H9 (cell line): ENCODE measurements at regions not wholly inside any gene's neighbourhood (a gene's known extent, or its start where the extent isn't known, plus 50 kb on each side); places are given as distances from the start of the nearest gene placed in this dataset.

Experiments
- DNase-seq: peaks from one replicate; pipeline ENCODE4 v3.0.0-alpha.2; 2017
- H2AFZ ChIP-seq: one replicate; pipeline ENCODE4 v1.6.1; 2013; ENCODE audit warnings: mild to moderate bottlenecking, low read length, control low read depth, moderate library complexity
- H2AK5ac ChIP-seq: 2 replicates; pipeline ENCODE4 v1.6.1; 2013; ENCODE audit warnings: low read length, control low read depth, mixed read lengths; ENCODE audit not compliant: insufficient read length
- H2BK120ac ChIP-seq: one replicate; pipeline ENCODE4 v1.6.1; 2013; ENCODE audit warnings: low read depth, mild to moderate bottlenecking, low read length, control low read depth, inconsistent platforms; ENCODE audit not compliant: poor library complexity, severe bottlenecking
- H2BK12ac ChIP-seq: 2 replicates; pipeline ENCODE4 v1.6.1; 2013; ENCODE audit warnings: low read length, control low read depth, mixed read lengths, low read depth; ENCODE audit not compliant: insufficient read length
- H2BK15ac ChIP-seq: 2 replicates; pipeline ENCODE4 v1.6.1; 2013; ENCODE audit warnings: low read depth, low read length, control low read depth
- H2BK20ac ChIP-seq: one replicate; pipeline ENCODE4 v1.6.1; 2013; ENCODE audit warnings: low read depth, mild to moderate bottlenecking, low read length, control low read depth, inconsistent platforms; ENCODE audit not compliant: poor library complexity, severe bottlenecking
- H2BK5ac ChIP-seq: 2 replicates; pipeline ENCODE4 v1.6.1; 2013; ENCODE audit warnings: low read length, control low read depth, mixed read lengths; ENCODE audit not compliant: insufficient read length
- H3K14ac ChIP-seq: 2 replicates; pipeline ENCODE4 v1.6.1; 2013; ENCODE audit warnings: low read length, control low read depth; ENCODE audit not compliant: insufficient read depth
- H3K18ac ChIP-seq: 2 replicates; pipeline ENCODE4 v1.6.1; 2013; ENCODE audit warnings: low read depth, mild to moderate bottlenecking, mixed read lengths, low read length, control low read depth; ENCODE audit not compliant: insufficient read length
- H3K23ac ChIP-seq: 2 replicates; pipeline ENCODE4 v1.6.1; 2013; ENCODE audit warnings: low read length, control low read depth, mixed read lengths, low read depth; ENCODE audit not compliant: insufficient read length
- H3K23me2 ChIP-seq: 2 replicates; pipeline ENCODE4 v1.6.1; 2013; ENCODE audit warnings: low read depth, mild to moderate bottlenecking, mixed read lengths, low read length, control low read depth; ENCODE audit not compliant: insufficient read length, poor library complexity, severe bottlenecking
- H3K27ac ChIP-seq: 2 replicates; pipeline ENCODE4 v1.5.1; 2013; ENCODE audit warnings: low read length, control low read depth, mixed read lengths, low read depth; ENCODE audit not compliant: insufficient read length
- H3K27me3 ChIP-seq: 2 replicates; pipeline ENCODE4 v1.6.1; 2013; ENCODE audit warnings: low read length, control low read depth, inconsistent platforms; ENCODE audit not compliant: insufficient read depth
- H3K4ac ChIP-seq: 2 replicates; pipeline ENCODE4 v1.6.1; 2013; ENCODE audit warnings: low read depth, mild to moderate bottlenecking, control low read depth, inconsistent platforms, low read length, moderate library complexity
- H3K4me1 ChIP-seq: 2 replicates; pipeline ENCODE4 v1.6.1; 2013; ENCODE audit warnings: low read length, control low read depth, inconsistent platforms; ENCODE audit not compliant: insufficient read depth
- H3K4me2 ChIP-seq: 2 replicates; pipeline ENCODE4 v1.6.1; 2013; ENCODE audit warnings: low read length, control low read depth, mixed read lengths; ENCODE audit not compliant: insufficient read length, insufficient read depth
- H3K56ac ChIP-seq: 2 replicates; pipeline ENCODE4 v1.6.1; 2013; ENCODE audit warnings: low read depth, mild to moderate bottlenecking, mixed read lengths, low read length, control low read depth; ENCODE audit not compliant: insufficient read length
- H3K79me1 ChIP-seq: 2 replicates; pipeline ENCODE4 v1.6.1; 2013; ENCODE audit warnings: low read depth, mild to moderate bottlenecking, moderate library complexity, low read length, control low read depth, inconsistent platforms; ENCODE audit not compliant: insufficient read depth, poor library complexity, severe bottlenecking
- H3K79me2 ChIP-seq: 2 replicates; pipeline ENCODE4 v1.6.1; 2013; ENCODE audit warnings: low read length, control low read depth, inconsistent platforms; ENCODE audit not compliant: insufficient read depth
- H3K9ac ChIP-seq: 2 replicates; pipeline ENCODE4 v1.6.1; 2013; ENCODE audit warnings: low read length, control low read depth, mixed read lengths; ENCODE audit not compliant: insufficient read length; ENCODE audit errors: extremely low read depth
- H3K9me3 ChIP-seq: one replicate; pipeline ENCODE4 v1.6.1; 2013; ENCODE audit warnings: low read depth, low read length, inconsistent platforms; ENCODE audit not compliant: control insufficient read depth
- H3T11ph ChIP-seq: one replicate; pipeline ENCODE4 v1.6.1; 2013; ENCODE audit warnings: mild to moderate bottlenecking, low read length, control low read depth, inconsistent platforms
- H4K20me1 ChIP-seq: one replicate; pipeline ENCODE4 v1.6.1; 2013; ENCODE audit not compliant: control insufficient read depth, insufficient read length, insufficient read depth
- H4K5ac ChIP-seq: 2 replicates; pipeline ENCODE4 v1.6.1; 2013; ENCODE audit warnings: low read depth, mild to moderate bottlenecking, mixed read lengths, low read length, control low read depth; ENCODE audit not compliant: insufficient read length
- H4K8ac ChIP-seq: replicated peaks from 2 replicates; pipeline ENCODE4 v1.6.1; 2013; ENCODE audit warnings: low read length, control low read depth, mixed read lengths, low read depth; ENCODE audit not compliant: insufficient read length
- H4K91ac ChIP-seq: 2 replicates; pipeline ENCODE4 v1.6.1; 2013; ENCODE audit warnings: low read depth, mild to moderate bottlenecking, moderate library complexity, mixed read lengths, low read length, control low read depth; ENCODE audit not compliant: insufficient read length
- H3K27ac Mint-ChIP-seq, 3 experiments: 2 replicates in 2 of 3; 3 replicates in 1 of 3; pipeline ENCODE4 v1.8.0; 2020 to 2021; ENCODE audit warnings: mixed read lengths in 3 of 3, mild to moderate bottlenecking in 1 of 3, moderate library complexity in 1 of 3
- H3K27me3 Mint-ChIP-seq: 2 replicates; pipeline ENCODE4 v1.8.0; 2021; ENCODE audit warnings: low read depth, mild to moderate bottlenecking, moderate library complexity, mixed read lengths
- H3K36me3 Mint-ChIP-seq, 3 experiments: 2 replicates in 2 of 3; 3 replicates in 1 of 3; pipeline ENCODE4 v1.8.0; 2020 to 2021; ENCODE audit warnings: low read depth in 3 of 3, mixed read lengths in 3 of 3; ENCODE audit not compliant: insufficient read depth in 1 of 3
- H3K4me1 Mint-ChIP-seq, 2 experiments: 2 replicates each; pipeline ENCODE4 v1.8.0; 2020; ENCODE audit warnings: mixed read lengths in 2 of 2
- H3K4me3 Mint-ChIP-seq, 2 experiments: 2 replicates in 1 of 2; 3 replicates in 1 of 2; pipeline ENCODE4 v1.8.0; 2020 to 2021; ENCODE audit warnings: mild to moderate bottlenecking in 2 of 2, mixed read lengths in 2 of 2, moderate library complexity in 1 of 2
- H3K9me3 Mint-ChIP-seq, 2 experiments: 2 replicates in 1 of 2; 3 replicates in 1 of 2; pipeline ENCODE4 v1.8.0; 2020; ENCODE audit warnings: mild to moderate bottlenecking in 2 of 2, mixed read lengths in 2 of 2, moderate library complexity in 1 of 2
- WGBS: extraction: QIAGEN DNeasy Blood & Tissue Kit; methylation state at CpG from one replicate; pipeline ENCODE4 v1.1.7; 2013; ENCODE audit warnings: missing lambda C conversion rate, low lambda C conversion rate, mixed read lengths; ENCODE audit not compliant: insufficient read length; ENCODE audit errors: extremely low coverage; 5-methylcytosine and 5-hydroxymethylcytosine counted together
- TF ChIP-seq, protein P1 (sequence below): fragments of 200-600 bp; sonication (generic); conservative IDR thresholded peaks from 3 replicates; pipeline ENCODE4 v1.8.0; 2021; ENCODE audit warnings: antibody characterized with exemption, mild to moderate bottlenecking

DNA sequence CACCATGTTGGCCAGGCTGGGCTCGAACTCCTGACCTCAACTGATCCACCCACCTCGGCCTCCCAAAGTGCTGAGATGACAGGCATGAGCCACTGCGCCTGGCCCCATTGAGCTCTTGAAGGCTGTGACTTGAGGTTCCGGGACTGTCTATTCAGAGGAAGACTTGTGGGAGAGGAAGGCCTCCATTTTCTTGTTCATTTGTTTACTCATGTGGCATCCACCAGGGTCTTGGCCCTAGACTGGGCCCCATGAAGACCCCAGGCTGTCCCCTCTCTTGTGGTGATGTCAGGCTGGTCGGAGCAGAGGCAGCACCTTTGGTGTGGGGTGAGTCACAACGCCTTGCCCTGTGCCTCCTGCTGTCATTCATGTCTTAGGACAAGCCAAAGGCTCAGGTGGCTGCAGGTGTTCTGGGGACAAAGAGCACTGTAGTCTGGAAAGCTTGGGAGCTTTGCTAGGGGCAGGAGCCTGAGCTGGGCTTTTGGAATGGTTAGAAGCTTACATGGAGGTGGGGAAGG is 224.6 kb upstream of the C1orf174 start:
- H3K79me2 ChIP-seq, result no peaks in the 10 kb centered on the region
- no peaks in the 10 kb centered on the region for H3K9me3 Mint-ChIP-seq
- no peak overlapping the region for H4K5ac ChIP-seq
- no CpG with 5 or more reads among the region's 6 CpGs for WGBS
- H2BK20ac ChIP-seq, result no peak overlapping the region
- no peak overlapping the region for H2BK120ac ChIP-seq
- no peak for DNase-seq
- no peak overlapping the region for H2BK15ac ChIP-seq
- H3K36me3 Mint-ChIP-seq, result no peaks in the 10 kb centered on the region
- no peak overlapping the region for H2BK12ac ChIP-seq
- TF ChIP-seq, protein P1, sequence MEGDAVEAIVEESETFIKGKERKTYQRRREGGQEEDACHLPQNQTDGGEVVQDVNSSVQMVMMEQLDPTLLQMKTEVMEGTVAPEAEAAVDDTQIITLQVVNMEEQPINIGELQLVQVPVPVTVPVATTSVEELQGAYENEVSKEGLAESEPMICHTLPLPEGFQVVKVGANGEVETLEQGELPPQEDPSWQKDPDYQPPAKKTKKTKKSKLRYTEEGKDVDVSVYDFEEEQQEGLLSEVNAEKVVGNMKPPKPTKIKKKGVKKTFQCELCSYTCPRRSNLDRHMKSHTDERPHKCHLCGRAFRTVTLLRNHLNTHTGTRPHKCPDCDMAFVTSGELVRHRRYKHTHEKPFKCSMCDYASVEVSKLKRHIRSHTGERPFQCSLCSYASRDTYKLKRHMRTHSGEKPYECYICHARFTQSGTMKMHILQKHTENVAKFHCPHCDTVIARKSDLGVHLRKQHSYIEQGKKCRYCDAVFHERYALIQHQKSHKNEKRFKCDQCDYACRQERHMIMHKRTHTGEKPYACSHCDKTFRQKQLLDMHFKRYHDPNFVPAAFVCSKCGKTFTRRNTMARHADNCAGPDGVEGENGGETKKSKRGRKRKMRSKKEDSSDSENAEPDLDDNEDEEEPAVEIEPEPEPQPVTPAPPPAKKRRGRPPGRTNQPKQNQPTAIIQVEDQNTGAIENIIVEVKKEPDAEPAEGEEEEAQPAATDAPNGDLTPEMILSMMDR, result no peak
- peaks cover 11 to 16% of the 10 kb centered on the region in 2 experiments for H3K4me1 Mint-ChIP-seq
- H2AK5ac ChIP-seq, result no peak overlapping the region
- no peaks in the 10 kb centered on the region for H3K23me2 ChIP-seq
- H3K9me3 ChIP-seq, result no peaks in the 10 kb centered on the region
- 0 out of 7 replicates have a peak overlapping the region, but pooled peaks of 1 of the 3 experiments have one; percentile 8 for H3K27ac Mint-ChIP-seq
- no peak overlapping the region for H3K23ac ChIP-seq
- no peak overlapping the region for H3K4ac ChIP-seq
- no peak overlapping the region for H3K9ac ChIP-seq
- H3K4me1 ChIP-seq, result no peaks in the 10 kb centered on the region
- peaks cover 5% of the 10 kb centered on the region for H3K27me3 Mint-ChIP-seq
- H3K56ac ChIP-seq, result no peak overlapping the region
- no peak overlapping the region for H2BK5ac ChIP-seq
- no peak overlapping the region for H4K91ac ChIP-seq
- H2AFZ ChIP-seq, result no peak overlapping the region
- H4K8ac ChIP-seq, result no peak overlapping the region
- no peak overlapping the region for H3K27ac ChIP-seq
- no peak overlapping the region for H3K18ac ChIP-seq
- H3K14ac ChIP-seq, result no peak overlapping the region
- no peaks in the 10 kb centered on the region for H3K79me1 ChIP-seq
- no peak overlapping the region for H3K4me3 Mint-ChIP-seq
- no peaks in the 10 kb centered on the region for H3K27me3 ChIP-seq
- H4K20me1 ChIP-seq, result no peaks in the 10 kb centered on the region
- no peak overlapping the region for H3K4me2 ChIP-seq
- no peak overlapping the region for H3T11ph ChIP-seq
